ENCODE measurements at regions not wholly inside any gene's neighbourhood (a gene's known extent, or its start where the extent isn't known, plus 50 kb on each side); places are given as distances from the start of the nearest gene placed in this dataset.

- H3K9ac ChIP-seq (ENCODE audit: insufficient read length, low read depth) = no peak overlapping the region
- TF ChIP-seq ZNF274 (IDR thresholded peaks at IDR 0.05; ENCODE audit: low read depth, low read length) = no peak
- no peak for TF ChIP-seq YY1 (IDR thresholded peaks at IDR 0.05; ENCODE audit: insufficient read depth, insufficient read length)
- no peaks in the 10 kb centered on the region for H3K27me3 ChIP-seq (ENCODE audit: insufficient read depth, insufficient read length)
- no peak for DNase-seq (ENCODE audit: low read depth, low spot score)
- H3K36me3 ChIP-seq (ENCODE audit: insufficient read depth, insufficient read length, low read length) = no peaks in the 10 kb centered on the region
- peaks cover 17% of the 10 kb centered on the region; the same call in 1 of the 2 replicates for H3K9me3 ChIP-seq (ENCODE audit: insufficient read depth, low read length)
- no peak overlapping the region for H3K4me3 ChIP-seq (ENCODE audit: insufficient read length, low read depth)
- H3K4me1 ChIP-seq (ENCODE audit: insufficient read depth, insufficient read length) = no peaks in the 10 kb centered on the region
Observed at GRCh38 chr2:5799348-5799747, 107.2 kb downstream of the SOX11 start.

- peak; percentile 30 for DNase-seq (ENCODE audit: low read depth, low spot score)
- TF ChIP-seq SUZ12 (IDR thresholded peaks at IDR 0.05; ENCODE audit: extremely low read depth, insufficient read depth, insufficient read length) = no peak
- no peak for TF ChIP-seq YY1 (IDR thresholded peaks at IDR 0.05; ENCODE audit: insufficient read depth, insufficient read length)
- TF ChIP-seq ZNF274 (IDR thresholded peaks at IDR 0.05; ENCODE audit: low read depth, low read length) = no peak
- H3K36me3 ChIP-seq (ENCODE audit: insufficient read depth, insufficient read length, low read length) = no peaks in the 10 kb centered on the region
- H3K27me3 ChIP-seq (ENCODE audit: insufficient read depth, insufficient read length) = no peaks in the 10 kb centered on the region
- peaks cover 11% of the 10 kb centered on the region; the same call in 1 of the 2 replicates for H3K9me3 ChIP-seq (ENCODE audit: insufficient read depth, low read length)
- H3K9ac ChIP-seq (ENCODE audit: insufficient read length, low read depth) = no peak overlapping the region
- no peak overlapping the region for H3K4me3 ChIP-seq (ENCODE audit: insufficient read length, low read depth)
- H3K4me1 ChIP-seq (ENCODE audit: insufficient read depth, insufficient read length) = no peaks in the 10 kb centered on the region
Observed at GRCh38 chr2:5803547-5803946, 111.4 kb downstream of the SOX11 start.

GRCh38 chr2:5818961-5819600, 126.9 kb downstream of the SOX11 start:
- Histone ChIP-seq H3K27me3 (ENCODE audit: insufficient read depth, insufficient read length) (no peaks in the 10 kb centered on the region), H3K36me3 (ENCODE audit: insufficient read depth, insufficient read length, low read length) (no peaks in the 10 kb centered on the region), H3K4me3 (ENCODE audit: insufficient read length, low read depth) (no peak overlapping the region), H3K4me1 (ENCODE audit: insufficient read depth, insufficient read length) (no peaks in the 10 kb centered on the region), H3K9ac (ENCODE audit: insufficient read length, low read depth) (no peak overlapping the region), H3K9me3 (ENCODE audit: insufficient read depth, low read length) (no peaks in the 10 kb centered on the region)
- no peak for DNase-seq (ENCODE audit: low read depth, low spot score)
- TF ChIP-seq YY1 (IDR thresholded peaks at IDR 0.05; ENCODE audit: insufficient read depth, insufficient read length) (no peak), ZNF274 (IDR thresholded peaks at IDR 0.05; ENCODE audit: low read depth, low read length) (no peak), SUZ12 (IDR thresholded peaks at IDR 0.05; ENCODE audit: extremely low read depth, insufficient read depth, insufficient read length) (no peak)

- H3K27me3 ChIP-seq (ENCODE audit: insufficient read depth, insufficient read length) = no peaks in the 10 kb centered on the region
- no peak overlapping the region for H3K4me3 ChIP-seq (ENCODE audit: insufficient read length, low read depth)
- no peaks in the 10 kb centered on the region for H3K4me1 ChIP-seq (ENCODE audit: insufficient read depth, insufficient read length)
- H3K9me3 ChIP-seq (ENCODE audit: insufficient read depth, low read length) = no peaks in the 10 kb centered on the region
- H3K36me3 ChIP-seq (ENCODE audit: insufficient read depth, insufficient read length, low read length) = no peaks in the 10 kb centered on the region
- no peak overlapping the region for H3K9ac ChIP-seq (ENCODE audit: insufficient read length, low read depth)
- DNase-seq (ENCODE audit: low read depth, low spot score) = no peak
- TF ChIP-seq ZNF274 (IDR thresholded peaks at IDR 0.05; ENCODE audit: low read depth, low read length) (no peak), YY1 (IDR thresholded peaks at IDR 0.05; ENCODE audit: insufficient read depth, insufficient read length) (no peak), SUZ12 (IDR thresholded peaks at IDR 0.05; ENCODE audit: extremely low read depth, insufficient read depth, insufficient read length) (no peak)
Observed at GRCh38 chr2:5824126-5824525, 131.9 kb downstream of the SOX11 start.

- TF ChIP-seq SUZ12 (IDR thresholded peaks at IDR 0.05; ENCODE audit: extremely low read depth, insufficient read depth, insufficient read length) (no peak), ZNF274 (IDR thresholded peaks at IDR 0.05; ENCODE audit: low read depth, low read length) (no peak), YY1 (IDR thresholded peaks at IDR 0.05; ENCODE audit: insufficient read depth, insufficient read length) (no peak)
- Histone ChIP-seq H3K9ac (ENCODE audit: insufficient read length, low read depth) (no peak overlapping the region), H3K4me3 (ENCODE audit: insufficient read length, low read depth) (no peak overlapping the region), H3K4me1 (ENCODE audit: insufficient read depth, insufficient read length) (no peaks in the 10 kb centered on the region), H3K9me3 (ENCODE audit: insufficient read depth, low read length) (no peaks in the 10 kb centered on the region), H3K36me3 (ENCODE audit: insufficient read depth, insufficient read length, low read length) (no peaks in the 10 kb centered on the region), H3K27me3 (ENCODE audit: insufficient read depth, insufficient read length) (no peaks in the 10 kb centered on the region)
- no peak for DNase-seq (ENCODE audit: low read depth, low spot score)
Observed at GRCh38 chr2:5825686-5826085, 133.5 kb downstream of the SOX11 start.

- TF ChIP-seq ZNF274 (IDR thresholded peaks at IDR 0.05; ENCODE audit: low read depth, low read length) (no peak), YY1 (IDR thresholded peaks at IDR 0.05; ENCODE audit: insufficient read depth, insufficient read length) (no peak), SUZ12 (IDR thresholded peaks at IDR 0.05; ENCODE audit: extremely low read depth, insufficient read depth, insufficient read length) (no peak)
- DNase-seq (ENCODE audit: low read depth, low spot score) = no peak
- H3K9me3 ChIP-seq (ENCODE audit: insufficient read depth, low read length) = no peaks in the 10 kb centered on the region
- H3K27me3 ChIP-seq (ENCODE audit: insufficient read depth, insufficient read length) = no peaks in the 10 kb centered on the region
- H3K9ac ChIP-seq (ENCODE audit: insufficient read length, low read depth) = no peak overlapping the region
- H3K4me3 ChIP-seq (ENCODE audit: insufficient read length, low read depth) = no peak overlapping the region
- H3K36me3 ChIP-seq (ENCODE audit: insufficient read depth, insufficient read length, low read length) = no peaks in the 10 kb centered on the region
- no peaks in the 10 kb centered on the region for H3K4me1 ChIP-seq (ENCODE audit: insufficient read depth, insufficient read length)
Observed at GRCh38 chr2:5826979-5827655, 134.9 kb downstream of the SOX11 start.

- Histone ChIP-seq H3K4me3 (ENCODE audit: insufficient read length, low read depth) (no peak overlapping the region), H3K4me1 (ENCODE audit: insufficient read depth, insufficient read length) (no peaks in the 10 kb centered on the region), H3K9me3 (ENCODE audit: insufficient read depth, low read length) (no peaks in the 10 kb centered on the region), H3K27me3 (ENCODE audit: insufficient read depth, insufficient read length) (no peaks in the 10 kb centered on the region), H3K9ac (ENCODE audit: insufficient read length, low read depth) (no peak overlapping the region), H3K36me3 (ENCODE audit: insufficient read depth, insufficient read length, low read length) (no peaks in the 10 kb centered on the region)
- DNase-seq (ENCODE audit: low read depth, low spot score) = no peak
- TF ChIP-seq SUZ12 (IDR thresholded peaks at IDR 0.05; ENCODE audit: extremely low read depth, insufficient read depth, insufficient read length) (no peak), ZNF274 (IDR thresholded peaks at IDR 0.05; ENCODE audit: low read depth, low read length) (no peak), YY1 (IDR thresholded peaks at IDR 0.05; ENCODE audit: insufficient read depth, insufficient read length) (no peak)
Observed at GRCh38 chr2:5834501-5834900, 142.3 kb downstream of the SOX11 start.

All from NT2/D1 (cell line).